HG03064 (cell line): ENCODE measurements at regions not wholly inside any gene's neighbourhood (a gene's known extent, or its start where the extent isn't known, plus 50 kb on each side); places are given as distances from the start of the nearest gene placed in this dataset.
"Not testable (repeated sequence)": the region's sequence is repeated elsewhere in the genome, so short reads cannot be mapped to it uniquely, and the experiment has no call there.

Experiments used
- ATAC-seq: cut with Tn5 transposase; IDR thresholded peaks from one replicate; pipeline ENCODE4 v1.9.1; 2021; ENCODE audit warnings: low read depth; ENCODE audit not compliant: unreplicated experiment

GRCh38 chr16:10272250-10272854 lies 90.1 kb upstream of the GRIN2A start:
- not testable (repeated sequence) for ATAC-seq

- not testable (repeated sequence) for ATAC-seq
Measured at GRCh38 chr16:10275214-10275996, 93.2 kb upstream of the GRIN2A start.

GRCh38 chr16:10277597-10277996 lies 95.4 kb upstream of the GRIN2A start:
- no peak for ATAC-seq

GRCh38 chr16:10280262-10281170 lies 98.3 kb upstream of the GRIN2A start:
- no peak for ATAC-seq

GRCh38 chr16:10282367-10282766 lies 100.1 kb upstream of the GRIN2A start:
- no peak for ATAC-seq

- ATAC-seq = not testable (repeated sequence)
Measured at GRCh38 chr16:10283246-10283645, 101.0 kb upstream of the GRIN2A start.

GRCh38 chr16:10290467-10291105 lies 95.3 kb upstream of the ATF7IP2 start:
- not testable (repeated sequence) for ATAC-seq

GRCh38 chr16:10292197-10292596 lies 93.7 kb upstream of the ATF7IP2 start:
- not testable (repeated sequence) for ATAC-seq

- not testable (repeated sequence) for ATAC-seq
Measured at GRCh38 chr16:10292976-10293375, 92.9 kb upstream of the ATF7IP2 start.

GRCh38 chr16:10294153-10294552 lies 91.7 kb upstream of the ATF7IP2 start:
- ATAC-seq = not testable (repeated sequence)

- peak; percentile 13 for ATAC-seq
Measured at GRCh38 chr16:10296956-10297340, 88.9 kb upstream of the ATF7IP2 start.

- ATAC-seq = peak; percentile 90
Measured at GRCh38 chr16:10297341-10298006, 88.4 kb upstream of the ATF7IP2 start.

- no peak for ATAC-seq
Measured at GRCh38 chr16:10300905-10301304, 85.0 kb upstream of the ATF7IP2 start.

GRCh38 chr16:10301547-10301946 lies 84.3 kb upstream of the ATF7IP2 start:
- ATAC-seq = not testable (repeated sequence)

GRCh38 chr16:10305912-10306311 lies 79.9 kb upstream of the ATF7IP2 start:
- no peak for ATAC-seq

- no peak for ATAC-seq
Measured at GRCh38 chr16:10308305-10309193, 77.3 kb upstream of the ATF7IP2 start.

- ATAC-seq = no peak
Measured at GRCh38 chr16:10309271-10309932, 76.5 kb upstream of the ATF7IP2 start.

GRCh38 chr16:10312008-10312407 lies 73.9 kb upstream of the ATF7IP2 start:
- ATAC-seq = no peak
